Keratinocyte (primary cell): ENCODE measurements at regions not wholly inside any gene's neighbourhood (a gene's known extent, or its start where the extent isn't known, plus 50 kb on each side); places are given as distances from the start of the nearest gene placed in this dataset.

Experiments used
- DNase-seq: peaks from one replicate; pipeline ENCODE4 v3.0.0-alpha.2; 2011; ENCODE audit warnings: low read depth, missing footprints, low spot score
- FAIRE-seq: peaks from 2 replicates; lab custom pipeline; 2011; peaks lifted over from hg19 to GRCh38; lab: Jason Lieb, UNC
- H2AFZ ChIP-seq: 2 replicates; pipeline ENCODE4 v1.6.0; 2012; ENCODE audit warnings: low read length, control low read depth, inconsistent platforms; ENCODE audit not compliant: control insufficient read depth
- H3K27ac ChIP-seq: 2 replicates; pipeline ENCODE4 v1.5.1; 2011; ENCODE audit warnings: low read length; ENCODE audit not compliant: control insufficient read depth, insufficient read depth
- H3K27me3 ChIP-seq: 3 replicates; pipeline ENCODE4 v1.6.0; 2011; ENCODE audit warnings: low read length; ENCODE audit not compliant: control insufficient read depth, insufficient read depth; ENCODE audit errors: extremely low read depth
- H3K36me3 ChIP-seq, 2 experiments: 2 replicates in 1 of 2; 3 replicates in 1 of 2; pipeline ENCODE4 v1.5.1; 2011; ENCODE audit warnings: low read length in 2 of 2, mild to moderate bottlenecking in 1 of 2; ENCODE audit not compliant: control insufficient read depth in 2 of 2, insufficient read depth in 2 of 2; ENCODE audit errors: extremely low read depth in 1 of 2
- H3K4me1 ChIP-seq: 3 replicates; pipeline ENCODE4 v1.5.1; 2011; ENCODE audit warnings: low read length; ENCODE audit not compliant: control insufficient read depth, insufficient read depth; ENCODE audit errors: extremely low read depth
- H3K4me2 ChIP-seq: 3 replicates; pipeline ENCODE4 v1.6.0; 2011; ENCODE audit warnings: low read depth, low read length; ENCODE audit not compliant: control insufficient read depth, insufficient read depth; ENCODE audit errors: extremely low read depth
- H3K4me3 ChIP-seq, 3 experiments: fragments of 200-600 bp in 1 of 3; sonication (generic) in 1 of 3; 2 replicates in 2 of 3; 3 replicates in 1 of 3; pipeline ENCODE4 v1.5.1; 2011 to 2016; ENCODE audit warnings: low read length in 3 of 3, mild to moderate bottlenecking in 3 of 3, control low read depth in 2 of 3, inconsistent platforms in 1 of 3, low read depth in 1 of 3, mixed read lengths in 1 of 3, mixed run types in 1 of 3, moderate library complexity in 1 of 3; ENCODE audit not compliant: control insufficient read depth in 2 of 3, insufficient read depth in 2 of 3; ENCODE audit errors: extremely low read depth in 1 of 3
- H3K79me2 ChIP-seq: 2 replicates; pipeline ENCODE4 v1.6.0; 2012; ENCODE audit warnings: low read length; ENCODE audit not compliant: control insufficient read depth, insufficient read depth
- H3K9ac ChIP-seq: 3 replicates; pipeline ENCODE4 v1.6.0; 2011; ENCODE audit warnings: low read length; ENCODE audit not compliant: control insufficient read depth, insufficient read depth; ENCODE audit errors: extremely low read depth
- H3K9me1 ChIP-seq: 3 replicates; pipeline ENCODE4 v1.6.0; 2011; ENCODE audit warnings: low read length; ENCODE audit not compliant: control insufficient read depth, insufficient read depth; ENCODE audit errors: extremely low read depth
- H3K9me3 ChIP-seq: 2 replicates; pipeline ENCODE4 v1.5.1; 2012; ENCODE audit warnings: low read depth, low read length; ENCODE audit not compliant: control insufficient read depth
- H4K20me1 ChIP-seq: 3 replicates; pipeline ENCODE4 v1.6.0; 2011; ENCODE audit warnings: low read length; ENCODE audit not compliant: control insufficient read depth, insufficient read depth; ENCODE audit errors: extremely low read depth
- CTCF ChIP-seq, 3 experiments: IDR thresholded peaks in 1 of 3; conservative IDR thresholded peaks in 1 of 3; optimal IDR thresholded peaks in 1 of 3; 2 replicates in 2 of 3; 3 replicates in 1 of 3; pipeline versions ENCODE3 to v1.5.1; 2011; ENCODE audit warnings: low read length in 3 of 3, mild to moderate bottlenecking in 3 of 3, moderate library complexity in 2 of 3, control low read depth in 1 of 3, inconsistent platforms in 1 of 3; ENCODE audit not compliant: insufficient read depth in 2 of 3; ENCODE audit errors: extremely low read depth in 1 of 3
- EZH2 ChIP-seq: IDR thresholded peaks from one replicate; pipeline ENCODE4 v1.6.1; 2012; ENCODE audit warnings: inconsistent platforms, mild to moderate bottlenecking, low read length, moderate library complexity
- dilution Hi-C: fragments of 300-500 bp; cut with MboI; formaldehyde crosslinking; loops from one replicate; pipeline ENCODE4 v1.7.0; 2020; ENCODE audit warnings: low sequenced_read_pairs; ENCODE audit not compliant: extremely low pct_ligation_motif_present

- H2AFZ ChIP-seq = no peak overlapping the region
- no peaks in the 10 kb centered on the region for H3K4me1 ChIP-seq
- H3K9me3 ChIP-seq = peaks cover 1% of the 10 kb centered on the region
- H3K9me1 ChIP-seq = no peaks in the 10 kb centered on the region
- H3K27ac ChIP-seq = no peak overlapping the region
- no peaks in the 10 kb centered on the region for H4K20me1 ChIP-seq
- H3K27me3 ChIP-seq = no peaks in the 10 kb centered on the region
- DNase-seq = no peak
- no peak overlapping the region for H3K9ac ChIP-seq
- dilution Hi-C loops = no loop called here
- no peak for FAIRE-seq
- H3K36me3 ChIP-seq = no peaks in the 10 kb centered on the region
- TF ChIP-seq EZH2 (no peak), CTCF (optimal IDR thresholded peaks at IDR 0.05 in 1 of 3, IDR thresholded peaks at IDR 0.05 in 1 of 3, conservative IDR thresholded peaks at IDR 0.05 in 1 of 3; ENCODE audit: extremely low read depth in 1 of 3, insufficient read depth in 2 of 3, low read length in 3 of 3) (no peak)
- H3K4me2 ChIP-seq = no peak overlapping the region
- H3K79me2 ChIP-seq = no peaks in the 10 kb centered on the region
- no peak overlapping the region for H3K4me3 ChIP-seq
These were observed 1059.8 kb downstream of the UQCRFS1 start for GRCh38 chr19:28153123-28153522.

GRCh38 chr19:28152195-28152594 lies 1060.8 kb downstream of the UQCRFS1 start:
- FAIRE-seq (no peak), DNase-seq (no peak)
- no peaks in the 10 kb centered on the region for H3K9me1 ChIP-seq
- no peak overlapping the region for H3K27ac ChIP-seq
- no peak overlapping the region for H3K9ac ChIP-seq
- no peaks in the 10 kb centered on the region for H3K36me3 ChIP-seq
- no peak overlapping the region for H2AFZ ChIP-seq
- H3K9me3 ChIP-seq = peaks cover 1% of the 10 kb centered on the region
- H3K27me3 ChIP-seq = no peaks in the 10 kb centered on the region
- no peak for TF ChIP-seq CTCF (optimal IDR thresholded peaks at IDR 0.05 in 1 of 3, IDR thresholded peaks at IDR 0.05 in 1 of 3, conservative IDR thresholded peaks at IDR 0.05 in 1 of 3; ENCODE audit: extremely low read depth in 1 of 3, insufficient read depth in 2 of 3, low read length in 3 of 3)
- no peak for TF ChIP-seq EZH2
- H3K4me3 ChIP-seq = no peak overlapping the region
- H3K4me1 ChIP-seq = no peaks in the 10 kb centered on the region
- H3K79me2 ChIP-seq = no peaks in the 10 kb centered on the region
- no peaks in the 10 kb centered on the region for H4K20me1 ChIP-seq
- dilution Hi-C loops = no loop called here
- H3K4me2 ChIP-seq = no peak overlapping the region
